ENCODE measurements at regions not wholly inside any gene's neighbourhood (a gene's known extent, or its start where the extent isn't known, plus 50 kb on each side); places are given as distances from the start of the nearest gene placed in this dataset.

- TF ChIP-seq POLR2A (IDR thresholded peaks at IDR 0.05; ENCODE audit: borderline replicate concordance, extremely low read depth, insufficient read depth, insufficient read length) (no peak), EZH2 (IDR thresholded peaks at IDR 0.05) (no peak), POLR2AphosphoS5 (IDR thresholded peaks at IDR 0.05; ENCODE audit: low read depth, low read length) (no peak), CTCF (IDR thresholded peaks at IDR 0.05 in 2 of 3, conservative IDR thresholded peaks at IDR 0.05 in 1 of 3; ENCODE audit: borderline replicate concordance in 1 of 3, insufficient read depth in 1 of 3, low read depth in 2 of 3, low read length in 2 of 3) (no peak), ZNF274 (IDR thresholded peaks at IDR 0.05; ENCODE audit: low read depth, low read length) (no peak), ZBTB33 (IDR thresholded peaks at IDR 0.05; ENCODE audit: extremely low read depth, insufficient replicate concordance, low read length) (no peak), MAX (IDR thresholded peaks at IDR 0.05) (no peak), RAD21 (IDR thresholded peaks at IDR 0.05; ENCODE audit: low read depth) (no peak), REST (IDR thresholded peaks at IDR 0.05; ENCODE audit: low read depth) (no peak), SP1 (IDR thresholded peaks at IDR 0.05; ENCODE audit: low read depth) (no peak), EZH2phosphoT487 (IDR thresholded peaks at IDR 0.05; ENCODE audit: borderline replicate concordance) (no peak), ELF1 (IDR thresholded peaks at IDR 0.05; ENCODE audit: borderline replicate concordance, low read depth) (no peak)
These were observed 257.5 kb upstream of the NCKAP5 start for GRCh38 chr2:133825778-133826177.
